ENCODE measurements at regions not wholly inside any gene's neighbourhood (a gene's known extent, or its start where the extent isn't known, plus 50 kb on each side); places are given as distances from the start of the nearest gene placed in this dataset.

GRCh38 chr22:27312966-27313855, 488.3 kb downstream of the MN1 start:
- no peak overlapping the region for H3K4me3 ChIP-seq
- H3K27me3 ChIP-seq (ENCODE audit: control insufficient read depth in 3 of 3, insufficient read depth in 3 of 3, low read length in 2 of 3): peaks cover 0 to 7% (median 4%) of the 10 kb centered on the region in 3 donors
- DNase-seq (no peak), ATAC-seq (ENCODE audit: insufficient read depth, low FRiP score) (no peak)
- no peak for TF ChIP-seq CTCF (IDR thresholded peaks at IDR 0.05; ENCODE audit: control extremely low read depth, extremely low read depth)
- peaks cover 0 to 3% (median 0%) of the 10 kb centered on the region in 4 donors for H3K9me3 ChIP-seq (ENCODE audit: control insufficient read depth in 4 of 4, insufficient read depth in 3 of 4, low read length in 3 of 4)
- H3K9ac ChIP-seq (ENCODE audit: insufficient read depth in 1 of 2, low read length in 2 of 2): no peak overlapping the region
- no peak overlapping the region for H3K27ac ChIP-seq (ENCODE audit: low read depth in 1 of 2, low read length in 1 of 2)
- no peaks in the 10 kb centered on the region for H3K36me3 ChIP-seq (ENCODE audit: control insufficient read depth in 4 of 4, insufficient read depth in 4 of 4, low read length in 4 of 4)
- 61 to 74% methylated on average over 13 of the region's 13 CpGs for WGBS, 2 donors
- H3K4me1 ChIP-seq (ENCODE audit: control insufficient read depth in 5 of 5, insufficient read depth in 5 of 5, low read length in 5 of 5): peaks cover 0 to 20% (median 6%) of the 10 kb centered on the region in 5 donors

- Histone ChIP-seq H3K4me1 (ENCODE audit: control insufficient read depth in 5 of 5, insufficient read depth in 5 of 5, low read length in 5 of 5) (peaks cover 0 to 26% (median 12%) of the 10 kb centered on the region in 5 donors), H3K9me3 (ENCODE audit: control insufficient read depth in 4 of 4, insufficient read depth in 3 of 4, low read length in 3 of 4) (peaks cover 0 to 3% (median 0%) of the 10 kb centered on the region in 4 donors), H3K27ac (ENCODE audit: low read depth in 1 of 2, low read length in 1 of 2) (no peak overlapping the region), H3K27me3 (ENCODE audit: control insufficient read depth in 3 of 3, insufficient read depth in 3 of 3, low read length in 2 of 3) (peaks cover 0 to 7% (median 4%) of the 10 kb centered on the region in 3 donors), H3K9ac (ENCODE audit: insufficient read depth in 1 of 2, low read length in 2 of 2) (no peak overlapping the region), H3K4me3 (no peak overlapping the region), H3K36me3 (ENCODE audit: control insufficient read depth in 4 of 4, insufficient read depth in 4 of 4, low read length in 4 of 4) (no peaks in the 10 kb centered on the region)
- 74 to 83% methylated on average over 9 of the region's 9 CpGs for WGBS, 2 donors
- no peak for TF ChIP-seq CTCF (IDR thresholded peaks at IDR 0.05; ENCODE audit: control extremely low read depth, extremely low read depth)
- ATAC-seq (ENCODE audit: insufficient read depth, low FRiP score) (no peak), DNase-seq (no peak)
These were observed 487.2 kb downstream of the MN1 start for GRCh38 chr22:27314276-27314807.

- peaks cover 0 to 7% (median 4%) of the 10 kb centered on the region in 3 donors for H3K27me3 ChIP-seq (ENCODE audit: control insufficient read depth in 3 of 3, insufficient read depth in 3 of 3, low read length in 2 of 3)
- 91 to 94% methylated on average over 4 of the region's 4 CpGs for WGBS, 2 donors
- H3K36me3 ChIP-seq (ENCODE audit: control insufficient read depth in 4 of 4, insufficient read depth in 4 of 4, low read length in 4 of 4): no peaks in the 10 kb centered on the region
- peaks cover 0 to 26% (median 12%) of the 10 kb centered on the region in 5 donors for H3K4me1 ChIP-seq (ENCODE audit: control insufficient read depth in 5 of 5, insufficient read depth in 5 of 5, low read length in 5 of 5)
- no peak overlapping the region for H3K27ac ChIP-seq (ENCODE audit: low read depth in 1 of 2, low read length in 1 of 2)
- H3K9ac ChIP-seq (ENCODE audit: insufficient read depth in 1 of 2, low read length in 2 of 2): no peak overlapping the region
- H3K9me3 ChIP-seq (ENCODE audit: control insufficient read depth in 4 of 4, insufficient read depth in 3 of 4, low read length in 3 of 4): peaks cover 0 to 5% (median 1%) of the 10 kb centered on the region in 4 donors
- TF ChIP-seq CTCF (IDR thresholded peaks at IDR 0.05; ENCODE audit: control extremely low read depth, extremely low read depth): no peak
- DNase-seq: no peak
- H3K4me3 ChIP-seq: no peak overlapping the region
- ATAC-seq (ENCODE audit: insufficient read depth, low FRiP score): no peak
These were observed 485.7 kb downstream of the MN1 start for GRCh38 chr22:27315833-27316232.

Measured in lung (tissue), 11 donors.